Neural cell (in vitro differentiated cells): ENCODE measurements at regions not wholly inside any gene's neighbourhood (a gene's known extent, or its start where the extent isn't known, plus 50 kb on each side); places are given as distances from the start of the nearest gene placed in this dataset.

ENCODE experiments used
- H2AFZ ChIP-seq: fragments of 200-600, 300-800 bp; sonication (generic), shearing (Covaris generic); 2 replicates; pipeline ENCODE4 v1.6.0; 2014; ENCODE audit warnings: low read depth, mild to moderate bottlenecking, antibody characterized with exemption, low read length, moderate library complexity
- H3F3A ChIP-seq: fragments of 200-600 bp; shearing (Covaris generic); 2 replicates; pipeline ENCODE4 v1.6.1; 2016; ENCODE audit warnings: mild to moderate bottlenecking, moderate library complexity, mixed read lengths, antibody characterized with exemption, low read length; ENCODE audit not compliant: insufficient read depth, poor library complexity, severe bottlenecking
- H3K27ac ChIP-seq: fragments of 200-600, 300-800 bp; sonication (generic), shearing (Covaris generic); 2 replicates; pipeline ENCODE4 v1.5.1; 2014; ENCODE audit warnings: mild to moderate bottlenecking, low read length, moderate library complexity
- H3K27me3 ChIP-seq: fragments of 300-800, 200-600 bp; sonication (generic), shearing (Covaris generic); 2 replicates; pipeline ENCODE4 v1.6.0; 2014; ENCODE audit warnings: mild to moderate bottlenecking, low read depth, low read length, moderate library complexity; ENCODE audit not compliant: insufficient read depth
- H3K36me3 ChIP-seq: fragments of 300-800, 200-600 bp; sonication (generic), shearing (Covaris generic); 2 replicates; pipeline ENCODE4 v1.5.1; 2014; ENCODE audit warnings: mild to moderate bottlenecking, antibody characterized with exemption, low read length, moderate library complexity; ENCODE audit not compliant: insufficient read depth
- H3K4me2 ChIP-seq: fragments of 300-800, 200-600 bp; sonication (generic), shearing (Covaris generic); 2 replicates; pipeline ENCODE4 v1.6.0; 2014; ENCODE audit warnings: mild to moderate bottlenecking, low read length
- H3K4me3 ChIP-seq: fragments of 300-800, 200-600 bp; sonication (generic), shearing (Covaris generic); 2 replicates; pipeline ENCODE4 v1.5.1; 2014; ENCODE audit warnings: mild to moderate bottlenecking, low read length, moderate library complexity
- H3K79me2 ChIP-seq: fragments of 200-600 bp; shearing (Covaris generic); replicated peaks from 2 replicates; pipeline ENCODE4 v1.6.0; 2014; ENCODE audit warnings: mild to moderate bottlenecking, low read length, moderate library complexity; ENCODE audit not compliant: insufficient read depth
- H3K9ac ChIP-seq: fragments of 300-800, 200-600 bp; sonication (generic), shearing (Covaris generic); 2 replicates; pipeline ENCODE4 v1.6.1; 2016; ENCODE audit warnings: mild to moderate bottlenecking, low read length, mixed read lengths
- H3K9me2 ChIP-seq: fragments of 200-600 bp; shearing (Covaris generic); 2 replicates; pipeline ENCODE4 v1.6.1; 2016; ENCODE audit warnings: mild to moderate bottlenecking, low read length, mixed read lengths; ENCODE audit not compliant: insufficient read depth
- H3K9me3 ChIP-seq: fragments of 200-600, 300-800 bp; sonication (generic), shearing (Covaris generic); 2 replicates; pipeline ENCODE4 v1.6.1; 2016; ENCODE audit warnings: mild to moderate bottlenecking, mixed run types, low read length, moderate library complexity, mixed read lengths
- H4K20me1 ChIP-seq: fragments of 200-600 bp; shearing (Covaris generic); 2 replicates; pipeline ENCODE4 v1.6.1; 2016; ENCODE audit warnings: mild to moderate bottlenecking, mixed run types; ENCODE audit not compliant: insufficient read depth
- CTCF ChIP-seq: fragments of 450-650 bp; IDR thresholded peaks from 2 replicates; pipeline ENCODE4 v1.5.1; 2014; ENCODE audit warnings: antibody characterized with exemption, mild to moderate bottlenecking, moderate library complexity; ENCODE audit not compliant: poor library complexity, severe bottlenecking
- EP300 ChIP-seq: fragments of 450-650 bp; conservative IDR thresholded peaks from 2 replicates; pipeline ENCODE4 v1.6.1; 2014; ENCODE audit warnings: antibody characterized with exemption, mild to moderate bottlenecking, moderate library complexity; ENCODE audit not compliant: poor library complexity, severe bottlenecking
- EZH2 ChIP-seq: fragments of 200-600, 300-800 bp; shearing (Covaris generic), sonication (generic); IDR thresholded peaks from 2 replicates; pipeline ENCODE4 v1.6.1; 2014; ENCODE audit warnings: antibody characterized with exemption, low read length, borderline replicate concordance, mild to moderate bottlenecking; ENCODE audit not compliant: insufficient read depth, poor library complexity, severe bottlenecking
- MXI1 ChIP-seq: fragments of 450-650 bp; conservative IDR thresholded peaks from 2 replicates; pipeline ENCODE4 v1.6.1; 2014; ENCODE audit warnings: antibody characterized with exemption, mild to moderate bottlenecking; ENCODE audit not compliant: poor library complexity, severe bottlenecking
- POLR2AphosphoS5 ChIP-seq: IDR thresholded peaks from 2 replicates; pipeline ENCODE4 v1.6.1; 2012
- RAD21 ChIP-seq: fragments of 450-650 bp; conservative IDR thresholded peaks from 2 replicates; pipeline ENCODE4 v1.6.1; 2014; ENCODE audit warnings: antibody characterized with exemption, mild to moderate bottlenecking, moderate library complexity
- SMC3 ChIP-seq: fragments of 450-650 bp; conservative IDR thresholded peaks from 2 replicates; pipeline ENCODE4 v1.6.1; 2014; ENCODE audit warnings: antibody characterized with exemption, mild to moderate bottlenecking, moderate library complexity; ENCODE audit not compliant: poor library complexity
- TAF1 ChIP-seq: IDR thresholded peaks from 2 replicates; pipeline ENCODE4 v1.6.1; 2012; ENCODE audit warnings: low read depth
- TF ChIP-seq, protein P1 (sequence below): IDR thresholded peaks from 2 replicates; pipeline ENCODE4 v1.6.1; 2012; ENCODE audit warnings: borderline replicate concordance

DNA sequence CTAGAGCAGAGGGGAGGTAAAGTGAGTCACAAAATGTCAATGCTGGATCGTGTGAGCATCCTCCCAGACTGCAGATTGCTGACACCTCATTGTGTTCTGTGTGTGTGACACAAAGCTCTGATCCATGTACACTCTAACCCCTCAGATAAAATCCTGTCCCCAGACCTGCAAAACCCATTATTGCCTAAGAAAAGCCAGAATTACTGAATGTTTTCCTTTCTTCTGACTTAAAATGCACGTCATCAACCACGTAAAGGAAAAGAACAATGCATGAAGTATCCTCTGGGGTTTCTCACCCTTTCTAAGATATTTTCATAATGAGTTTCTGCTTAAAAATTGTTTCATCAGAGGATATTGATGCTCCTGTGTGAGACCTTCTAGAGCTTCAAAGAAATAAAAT is 218.0 kb upstream of the PREP start:
- H3F3A ChIP-seq = no peaks in the 10 kb centered on the region
- H3K4me3 ChIP-seq = no peak overlapping the region
- no peak overlapping the region for H2AFZ ChIP-seq
- no peak overlapping the region for H3K27ac ChIP-seq
- H3K9me3 ChIP-seq = no peaks in the 10 kb centered on the region
- H3K9me2 ChIP-seq = no peaks in the 10 kb centered on the region
- H4K20me1 ChIP-seq = no peaks in the 10 kb centered on the region
- H3K9ac ChIP-seq = no peak overlapping the region
- no peak overlapping the region for H3K4me2 ChIP-seq
- TF ChIP-seq EZH2 (no peak), MXI1 (no peak), EP300 (no peak), TAF1 (no peak), SMC3 (no peak), POLR2AphosphoS5 (no peak), RAD21 (no peak)
- no peaks in the 10 kb centered on the region for H3K36me3 ChIP-seq
- H3K27me3 ChIP-seq = no peaks in the 10 kb centered on the region
- no peaks in the 10 kb centered on the region for H3K79me2 ChIP-seq

DNA sequence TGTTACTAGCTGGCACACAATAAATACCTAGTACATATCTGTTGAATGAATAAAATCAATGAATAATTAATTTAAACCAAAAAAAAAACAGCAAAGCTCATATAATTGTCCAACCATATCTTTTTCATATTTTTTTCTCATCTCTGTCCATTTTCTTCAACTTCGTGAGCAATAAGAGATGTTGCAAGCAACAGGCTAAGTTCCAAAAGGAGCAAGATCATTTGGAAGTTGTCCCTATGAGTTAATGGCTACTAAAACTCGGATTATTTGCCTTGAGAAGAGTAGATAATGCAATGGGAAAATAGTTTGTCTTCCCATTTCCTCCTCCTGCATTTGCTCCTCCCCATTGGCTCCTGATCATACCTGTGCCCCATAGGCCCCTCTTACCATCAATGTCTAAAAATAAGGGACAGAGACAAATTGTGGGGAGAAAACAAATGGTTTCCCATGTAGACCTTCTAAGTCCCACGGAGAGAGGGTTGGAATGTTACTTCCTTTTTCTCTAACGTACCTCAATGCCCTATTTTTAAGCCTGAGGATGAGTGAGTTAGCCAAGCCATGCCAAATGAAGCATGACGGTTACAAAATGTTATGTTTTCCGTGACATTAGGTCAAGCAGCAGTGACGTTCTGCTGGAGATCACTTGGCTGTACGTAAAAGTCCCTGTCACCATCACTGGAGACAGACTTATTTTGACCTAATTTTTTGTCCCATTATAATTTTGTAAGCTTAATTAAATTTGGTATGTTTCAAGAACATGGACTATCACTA is 217.3 kb upstream of the PREP start:
- Histone ChIP-seq H3K4me3 (no peak overlapping the region), H4K20me1 (no peaks in the 10 kb centered on the region), H3K4me2 (no peak overlapping the region), H3K9ac (no peak overlapping the region), H3F3A (no peaks in the 10 kb centered on the region), H3K79me2 (no peaks in the 10 kb centered on the region), H3K27me3 (no peaks in the 10 kb centered on the region), H2AFZ (no peak overlapping the region), H3K27ac (no peak overlapping the region), H3K9me3 (no peaks in the 10 kb centered on the region), H3K9me2 (no peaks in the 10 kb centered on the region), H3K36me3 (no peaks in the 10 kb centered on the region)
- TF ChIP-seq MXI1 = no peak
- TF ChIP-seq, protein P1, sequence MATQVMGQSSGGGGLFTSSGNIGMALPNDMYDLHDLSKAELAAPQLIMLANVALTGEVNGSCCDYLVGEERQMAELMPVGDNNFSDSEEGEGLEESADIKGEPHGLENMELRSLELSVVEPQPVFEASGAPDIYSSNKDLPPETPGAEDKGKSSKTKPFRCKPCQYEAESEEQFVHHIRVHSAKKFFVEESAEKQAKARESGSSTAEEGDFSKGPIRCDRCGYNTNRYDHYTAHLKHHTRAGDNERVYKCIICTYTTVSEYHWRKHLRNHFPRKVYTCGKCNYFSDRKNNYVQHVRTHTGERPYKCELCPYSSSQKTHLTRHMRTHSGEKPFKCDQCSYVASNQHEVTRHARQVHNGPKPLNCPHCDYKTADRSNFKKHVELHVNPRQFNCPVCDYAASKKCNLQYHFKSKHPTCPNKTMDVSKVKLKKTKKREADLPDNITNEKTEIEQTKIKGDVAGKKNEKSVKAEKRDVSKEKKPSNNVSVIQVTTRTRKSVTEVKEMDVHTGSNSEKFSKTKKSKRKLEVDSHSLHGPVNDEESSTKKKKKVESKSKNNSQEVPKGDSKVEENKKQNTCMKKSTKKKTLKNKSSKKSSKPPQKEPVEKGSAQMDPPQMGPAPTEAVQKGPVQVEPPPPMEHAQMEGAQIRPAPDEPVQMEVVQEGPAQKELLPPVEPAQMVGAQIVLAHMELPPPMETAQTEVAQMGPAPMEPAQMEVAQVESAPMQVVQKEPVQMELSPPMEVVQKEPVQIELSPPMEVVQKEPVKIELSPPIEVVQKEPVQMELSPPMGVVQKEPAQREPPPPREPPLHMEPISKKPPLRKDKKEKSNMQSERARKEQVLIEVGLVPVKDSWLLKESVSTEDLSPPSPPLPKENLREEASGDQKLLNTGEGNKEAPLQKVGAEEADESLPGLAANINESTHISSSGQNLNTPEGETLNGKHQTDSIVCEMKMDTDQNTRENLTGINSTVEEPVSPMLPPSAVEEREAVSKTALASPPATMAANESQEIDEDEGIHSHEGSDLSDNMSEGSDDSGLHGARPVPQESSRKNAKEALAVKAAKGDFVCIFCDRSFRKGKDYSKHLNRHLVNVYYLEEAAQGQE = no peak
- no peak for TF ChIP-seq POLR2AphosphoS5
- no peak for TF ChIP-seq EP300
- TF ChIP-seq SMC3 = no peak
- no peak for TF ChIP-seq TAF1
- no peak for TF ChIP-seq EZH2
- no peak for TF ChIP-seq RAD21
- no peak for TF ChIP-seq CTCF
